ENCODE measurements at regions not wholly inside any gene's neighbourhood (a gene's known extent, or its start where the extent isn't known, plus 50 kb on each side); places are given as distances from the start of the nearest gene placed in this dataset.

GRCh38 chr2:217060951-217061547 is 201.2 kb upstream of the TNP1 start:
- TF ChIP-seq ELK1 (IDR thresholded peaks at IDR 0.05; ENCODE audit: low read depth, low read length) (no peak), CTCF (IDR thresholded peaks at IDR 0.05 in 2 of 3, conservative IDR thresholded peaks at IDR 0.05 in 1 of 3; ENCODE audit: control insufficient read depth in 2 of 3, extremely low read depth in 1 of 3, insufficient read depth in 1 of 3, low read depth in 3 of 3, low read length in 3 of 3) (no peak), CBFB (IDR thresholded peaks at IDR 0.05; ENCODE audit: low read depth) (no peak), HDGF (IDR thresholded peaks at IDR 0.05) (no peak), POLR2A (IDR thresholded peaks at IDR 0.05; ENCODE audit: low read depth, low read length) (no peak), RAD21 (IDR thresholded peaks at IDR 0.05; ENCODE audit: insufficient read depth, low read depth, low read length) (no peak)

All from GM12878 (cell line).